GM19035 (cell line): ENCODE measurements at regions not wholly inside any gene's neighbourhood (a gene's known extent, or its start where the extent isn't known, plus 50 kb on each side); places are given as distances from the start of the nearest gene placed in this dataset.
"Not testable (repeated sequence)": the region's sequence is repeated elsewhere in the genome, so short reads cannot be mapped to it uniquely, and the experiment has no call there.

Source experiments
- ATAC-seq: cut with Tn5 transposase; IDR thresholded peaks from one replicate; pipeline ENCODE4 v1.9.1; 2021; ENCODE audit not compliant: unreplicated experiment

GRCh38 chr21:14757533-14758327, 211.6 kb upstream of the SAMSN1 start:
- ATAC-seq: no peak

DNA sequence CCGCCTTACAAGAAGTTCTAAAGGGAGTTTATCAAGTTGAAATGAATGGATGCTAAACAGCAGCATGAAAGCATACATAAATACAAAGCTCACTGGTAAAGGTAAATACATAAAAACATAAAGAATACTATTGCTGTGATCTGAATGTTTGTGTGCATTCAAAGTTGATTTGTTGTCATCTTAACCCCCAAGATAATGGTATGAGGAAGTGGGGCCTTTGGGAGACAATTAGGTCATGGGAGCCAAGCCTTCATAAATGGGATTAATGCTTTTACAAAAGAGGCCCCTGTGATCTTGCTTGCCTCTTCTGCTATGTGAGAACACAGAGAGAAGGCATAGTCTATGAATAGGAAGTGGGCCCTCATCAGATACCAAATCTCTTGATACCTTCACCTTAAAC, 209.0 kb upstream of the SAMSN1 start:
- ATAC-seq: no peak

DNA sequence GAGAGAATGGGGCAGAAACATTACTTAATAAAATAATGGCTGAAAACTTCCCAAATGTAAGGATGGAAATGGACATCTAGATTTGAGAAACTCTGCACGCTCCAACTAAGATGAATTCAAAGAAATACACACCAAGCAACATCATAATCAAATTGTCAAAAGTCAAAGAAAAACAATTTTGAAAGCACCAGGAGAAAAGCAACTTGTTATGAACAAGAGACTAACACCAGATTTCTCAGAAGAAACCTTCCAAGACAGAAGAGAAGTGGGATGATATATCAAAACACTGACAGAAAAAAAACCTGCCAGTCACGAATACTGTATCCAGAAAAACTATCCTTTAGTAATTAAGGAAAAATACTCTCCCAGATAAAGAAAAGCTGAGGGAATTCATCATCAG, 208.6 kb upstream of the SAMSN1 start:
- ATAC-seq: no peak

GRCh38 chr21:14754259-14754604, 208.1 kb upstream of the SAMSN1 start:
- no peak for ATAC-seq

GRCh38 chr21:14753466-14754258, 207.5 kb upstream of the SAMSN1 start:
- ATAC-seq: no peak

DNA sequence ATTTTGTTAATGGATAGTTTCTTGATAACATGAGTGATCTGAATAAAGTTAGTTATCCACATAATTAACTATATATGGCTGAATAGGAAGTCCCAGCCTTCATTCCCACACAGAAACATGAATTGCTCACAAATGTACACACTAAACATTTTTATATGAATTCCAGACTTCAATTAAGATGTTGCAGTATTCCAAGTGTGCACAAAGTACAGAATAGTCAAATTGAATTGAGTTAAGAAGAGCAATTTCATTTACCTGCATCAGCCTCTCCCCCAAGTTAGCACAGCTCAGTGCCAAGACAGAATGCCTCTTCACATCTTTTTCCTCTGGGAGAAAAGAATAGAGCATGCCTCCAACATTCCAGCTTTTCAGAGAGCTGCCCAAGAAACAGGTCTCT, 207.0 kb upstream of the SAMSN1 start:
- no peak for ATAC-seq

DNA sequence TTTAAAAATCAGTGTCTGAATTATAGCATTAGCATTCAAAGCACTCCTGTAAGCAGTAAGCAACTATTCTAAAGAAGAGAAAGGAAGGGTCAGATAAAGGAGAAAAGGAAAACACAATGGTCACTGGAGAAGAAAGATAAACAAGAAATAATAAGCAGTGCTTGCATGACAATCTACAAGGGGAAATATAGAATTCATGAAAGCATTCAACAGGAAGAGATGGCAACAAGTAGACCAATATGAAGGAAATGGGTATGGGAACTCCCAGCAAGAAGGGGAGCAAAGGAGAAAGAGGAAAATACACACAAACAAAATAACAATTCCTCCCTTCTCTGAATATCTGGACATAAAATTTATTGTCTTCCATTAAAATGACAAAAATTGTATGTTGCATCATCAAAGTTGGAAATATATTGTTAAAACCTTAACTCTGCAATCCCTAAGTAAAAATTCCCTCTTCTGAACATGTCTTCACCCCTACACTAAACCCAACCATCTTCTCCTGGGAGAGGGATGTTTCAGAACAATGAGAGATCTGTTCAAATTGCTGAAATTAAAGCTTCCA, 206.3 kb upstream of the SAMSN1 start:
- ATAC-seq: no peak

DNA sequence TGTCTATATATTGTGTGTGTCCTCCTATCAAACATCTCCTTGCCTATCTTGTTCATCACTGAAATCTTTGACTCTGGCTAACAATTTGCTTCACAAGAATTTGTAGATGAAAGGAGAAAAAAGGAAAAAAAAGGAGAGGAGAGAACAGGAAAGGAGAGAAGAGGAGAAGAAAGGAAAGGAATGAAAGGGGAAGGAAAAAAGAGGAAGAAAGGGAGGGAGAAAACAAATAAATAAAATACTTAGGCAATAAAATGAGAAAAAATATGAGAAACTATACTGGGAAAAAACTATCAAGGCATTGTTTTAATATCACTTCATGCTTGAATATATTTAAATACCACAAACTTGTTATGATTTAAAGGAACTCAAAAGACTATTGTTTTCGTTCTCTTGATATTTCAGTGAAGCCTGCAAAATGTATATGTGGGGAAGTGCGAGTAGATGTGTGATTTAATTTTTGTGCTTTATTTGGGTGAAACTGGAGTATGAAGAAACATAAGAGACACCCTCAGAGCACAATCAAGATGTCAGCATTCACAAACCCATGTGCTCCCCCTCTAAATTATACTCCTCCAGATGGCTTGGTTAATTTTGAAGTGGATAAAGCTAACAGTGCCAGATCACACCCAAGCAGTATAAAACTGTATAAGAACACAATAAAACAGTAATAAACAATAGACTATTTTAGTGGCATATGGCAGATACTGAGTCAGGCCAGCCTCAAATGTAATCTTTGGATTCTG, 205.7 kb upstream of the SAMSN1 start:
- ATAC-seq: no peak

DNA sequence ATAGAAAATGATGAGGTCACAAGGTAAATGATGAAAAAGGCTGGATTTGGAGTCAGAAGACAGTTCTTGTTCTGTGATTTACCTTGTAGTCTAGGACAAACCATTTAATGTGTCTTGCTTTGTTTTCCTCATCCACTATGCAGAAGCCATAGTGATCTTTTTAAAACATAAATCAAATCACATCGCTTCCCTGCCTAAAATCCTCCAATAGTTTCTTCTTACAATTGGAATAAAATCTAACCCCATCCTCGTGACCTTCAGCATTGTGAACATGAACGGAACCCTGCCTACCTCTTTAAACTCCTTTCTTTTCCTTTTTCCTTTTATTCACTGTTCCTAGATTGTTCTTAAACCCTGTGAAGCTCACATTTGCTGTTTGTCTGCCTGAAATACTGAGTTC, 204.9 kb upstream of the SAMSN1 start:
- no peak for ATAC-seq

DNA sequence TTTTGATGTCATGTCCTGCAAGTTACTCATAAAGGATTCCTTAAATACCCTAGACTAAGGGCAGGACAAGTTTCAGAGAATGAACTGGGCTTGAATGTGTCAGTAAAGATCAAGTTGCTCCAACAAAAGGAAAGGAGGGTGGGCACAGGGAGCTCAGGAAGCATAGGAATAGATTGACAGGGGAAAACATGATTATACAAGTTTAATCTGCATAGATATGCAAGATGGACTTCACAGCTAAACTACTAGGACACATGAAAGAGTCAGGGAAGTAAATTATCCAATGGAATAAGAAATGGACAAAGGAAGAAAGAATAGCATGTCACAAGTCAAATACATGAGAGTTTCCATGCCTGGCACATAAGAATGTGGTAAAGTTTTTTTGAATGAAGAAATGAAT, 203.9 kb upstream of the SAMSN1 start:
- ATAC-seq: no peak

- no peak for ATAC-seq
Observed at GRCh38 chr21:14748662-14749061, 202.5 kb upstream of the SAMSN1 start.

GRCh38 chr21:14744368-14744767, 198.3 kb upstream of the SAMSN1 start:
- ATAC-seq: no peak

DNA sequence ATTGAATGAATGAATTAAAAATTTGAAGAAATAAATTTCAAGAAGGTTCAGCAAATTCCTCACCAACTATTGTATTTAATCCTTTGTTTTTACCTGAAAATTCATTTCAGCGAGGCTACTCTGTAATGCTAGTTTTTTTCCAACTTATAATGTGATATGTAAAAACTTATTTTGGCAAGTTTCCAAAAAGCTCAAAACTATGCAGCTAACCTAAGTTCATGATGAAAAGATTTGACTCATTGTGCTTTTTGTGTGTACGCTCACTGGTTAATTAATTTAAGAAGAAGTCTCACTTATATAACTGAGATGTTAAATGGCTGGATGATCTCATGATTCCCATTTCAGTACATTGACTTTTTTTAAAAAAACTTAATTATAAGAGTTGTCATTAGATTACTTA, 196.0 kb upstream of the SAMSN1 start:
- ATAC-seq: no peak

DNA sequence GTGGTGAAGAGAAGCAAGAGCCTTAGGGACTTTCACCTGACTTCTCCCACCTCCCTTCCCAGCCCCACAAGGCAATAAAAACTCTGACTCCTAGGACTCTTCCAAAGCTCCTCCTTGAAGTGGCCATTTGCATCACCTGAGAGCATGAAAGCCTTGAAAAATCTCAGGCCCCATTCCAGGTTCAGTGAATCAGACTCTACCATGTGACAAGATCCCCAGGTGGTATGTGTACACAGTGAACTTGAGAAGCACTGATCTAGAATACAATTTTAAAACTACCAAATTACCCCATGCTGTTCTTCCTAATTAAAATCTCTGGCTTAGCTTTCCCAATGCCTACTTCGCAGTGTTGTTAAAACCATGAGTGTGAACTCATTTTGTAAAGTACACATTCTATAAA, 195.1 kb upstream of the SAMSN1 start:
- no peak for ATAC-seq

- no peak for ATAC-seq
Observed at GRCh38 chr21:14740692-14741091, 194.6 kb upstream of the SAMSN1 start.

- ATAC-seq: no peak
Observed at GRCh38 chr21:14740116-14740515, 194.0 kb upstream of the SAMSN1 start.

- ATAC-seq: no peak
Observed at GRCh38 chr21:14739590-14739989, 193.5 kb upstream of the SAMSN1 start.

DNA sequence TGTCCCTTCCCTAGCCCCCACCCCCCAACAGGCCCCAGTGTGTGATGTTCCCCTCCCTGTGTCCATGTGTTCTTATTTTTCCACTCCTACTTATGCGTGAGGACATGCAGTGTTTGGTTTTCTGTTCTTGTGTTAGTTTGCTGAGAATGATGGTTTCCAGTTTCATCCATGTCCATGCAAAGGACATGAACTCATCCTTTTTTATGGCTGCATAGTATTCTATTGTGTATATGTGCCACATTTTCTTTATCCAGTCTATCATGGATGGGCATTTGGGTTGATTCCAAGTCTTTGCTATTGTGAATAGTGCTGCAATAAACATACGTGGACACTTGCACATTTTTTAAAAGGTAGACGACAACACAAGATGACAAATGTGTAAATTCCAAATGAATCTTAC, 192.5 kb upstream of the SAMSN1 start:
- not testable (repeated sequence) for ATAC-seq

- ATAC-seq: peak; percentile 44
Observed at GRCh38 chr21:14737922-14738321, 191.8 kb upstream of the SAMSN1 start.

DNA sequence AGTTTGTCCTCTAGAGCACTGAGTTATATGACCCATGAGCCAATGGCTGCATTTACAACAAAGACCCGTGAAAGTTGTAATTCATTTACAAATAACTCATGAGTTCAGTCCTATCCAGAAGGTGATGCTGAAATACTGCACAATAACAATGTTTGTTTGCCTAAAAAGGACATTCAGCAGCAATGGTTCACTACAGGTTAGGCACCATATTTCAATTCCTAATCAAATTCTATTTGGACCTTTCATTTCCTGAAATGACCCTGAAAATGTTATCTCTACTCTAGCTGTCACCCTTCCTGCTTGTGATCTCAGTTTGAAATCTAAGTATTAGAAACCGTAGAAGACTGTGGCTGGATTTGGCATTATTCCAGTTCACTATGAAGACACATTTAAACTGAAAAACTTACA, 191.2 kb upstream of the SAMSN1 start:
- ATAC-seq: no peak

DNA sequence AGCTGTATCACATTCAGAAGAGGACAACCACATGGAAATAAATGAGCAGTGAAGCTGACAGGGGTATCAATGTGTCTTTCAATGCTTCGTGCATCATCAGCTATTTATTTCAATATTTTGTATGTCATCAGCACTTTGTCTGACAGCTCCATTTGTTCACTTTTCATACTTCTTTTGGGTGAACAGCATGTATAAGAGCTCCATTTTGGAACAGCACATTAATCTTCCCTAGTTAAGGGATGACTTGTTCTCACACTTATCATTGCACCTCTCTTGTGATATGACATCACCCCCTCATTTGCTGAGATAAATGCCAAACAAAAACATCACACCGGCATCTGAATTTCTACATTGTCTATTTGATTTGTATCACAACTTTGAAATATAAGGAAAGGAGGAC, 190.6 kb upstream of the SAMSN1 start:
- ATAC-seq: no peak

- ATAC-seq: peak; percentile 71
Observed at GRCh38 chr21:14736162-14736561, 190.0 kb upstream of the SAMSN1 start.
